HL-60 (cell line): ENCODE measurements at regions not wholly inside any gene's neighbourhood (a gene's known extent, or its start where the extent isn't known, plus 50 kb on each side); places are given as distances from the start of the nearest gene placed in this dataset.

Experiments
- CTCF ChIP-seq: IDR thresholded peaks from one replicate; pipeline ENCODE4 v1.5.1; 2011; ENCODE audit warnings: low read length, control low read depth, inconsistent platforms; ENCODE audit not compliant: insufficient read depth
- GABPA ChIP-seq: IDR thresholded peaks from 2 replicates; pipeline ENCODE4 v1.6.1; 2012; ENCODE audit warnings: low read depth
- POLR2AphosphoS5 ChIP-seq: IDR thresholded peaks from 2 replicates; pipeline ENCODE4 v1.6.1; 2012; ENCODE audit warnings: low read depth

DNA sequence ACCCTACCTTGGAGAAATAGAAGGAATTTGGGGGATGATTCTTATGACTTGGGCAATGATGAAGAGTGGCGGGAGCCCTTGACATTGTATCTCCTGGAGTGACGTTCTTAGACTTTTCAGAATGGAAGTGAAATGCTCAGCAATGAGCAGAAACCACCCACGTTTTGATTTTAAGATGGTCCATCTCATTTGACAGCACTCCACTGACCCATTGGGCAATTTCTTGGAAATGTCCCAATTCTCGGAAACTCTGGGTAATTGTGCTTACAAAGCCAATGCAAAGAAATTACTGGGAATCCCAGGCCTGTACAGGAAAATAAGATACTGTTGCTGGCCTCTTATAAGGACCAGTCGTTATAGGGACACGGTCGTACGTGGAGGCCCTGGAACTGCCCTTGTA lies 170.0 kb upstream of the COPS8 start:
- TF ChIP-seq CTCF (no peak), POLR2AphosphoS5 (no peak), GABPA (no peak)
